Calu3 (cell line): ENCODE measurements at regions not wholly inside any gene's neighbourhood (a gene's known extent, or its start where the extent isn't known, plus 50 kb on each side); places are given as distances from the start of the nearest gene placed in this dataset.

Experiments
- BruUV-seq: library from RNA; stranded (reverse); fragments of 400-500 nt; replicated peaks from 2 replicates; lab custom pipeline; 2021; lab: Mats Ljungman, UMichigan
- CTCF ChIA-PET: fragments of 300-600 bp; sonication (Branson Sonifier 250); formaldehyde crosslinking; loops from one replicate; lab custom pipeline; 2022; ENCODE audit warnings: antibody characterized with exemption; lab: Charles Lee
- DNase-seq: peaks from one replicate; pipeline ENCODE4 v3.0.0; 2022
- H3K27ac Mint-ChIP-seq: one replicate; pipeline ENCODE4 v1.8.0; 2022; ENCODE audit warnings: mixed read lengths; ENCODE audit not compliant: unreplicated experiment
- H3K27me3 Mint-ChIP-seq: one replicate; pipeline ENCODE4 v1.8.0; 2022; ENCODE audit warnings: mixed read lengths; ENCODE audit not compliant: unreplicated experiment
- H3K36me3 Mint-ChIP-seq: one replicate; pipeline ENCODE4 v1.8.0; 2022; ENCODE audit warnings: mild to moderate bottlenecking, moderate library complexity, mixed read lengths; ENCODE audit not compliant: insufficient read depth, unreplicated experiment
- H3K4me1 Mint-ChIP-seq: one replicate; pipeline ENCODE4 v1.8.0; 2022; ENCODE audit warnings: mild to moderate bottlenecking, low read depth, mixed read lengths; ENCODE audit not compliant: unreplicated experiment
- H3K4me3 Mint-ChIP-seq: one replicate; pipeline ENCODE4 v1.8.0; 2022; ENCODE audit warnings: mild to moderate bottlenecking, low read depth, moderate library complexity, mixed read lengths; ENCODE audit not compliant: unreplicated experiment
- H3K9me3 Mint-ChIP-seq: one replicate; pipeline ENCODE4 v1.8.0; 2022; ENCODE audit warnings: low read depth, mixed read lengths; ENCODE audit not compliant: unreplicated experiment
- CTCF ChIP-seq: fragments of 200-600 bp; IDR thresholded peaks from one replicate; pipeline ENCODE4 v1.8.0; 2022; ENCODE audit warnings: antibody characterized with exemption; ENCODE audit not compliant: unreplicated experiment
- intact Hi-C: fragments of 100-400 bp; cut with micrococcal nuclease; formaldehyde crosslinking; loops from one replicate; pipeline ENCODE4 v1.10.0; 2022; ENCODE audit not compliant: unreplicated experiment

GRCh38 chr2:217555081-217555876 lies 447.5 kb downstream of the TNS1 start:
- Mint-ChIP-seq H3K27ac (no peak overlapping the region), H3K4me3 (no peak overlapping the region), H3K4me1 (no peaks in the 10 kb centered on the region), H3K9me3 (peaks cover 3% of the 10 kb centered on the region), H3K36me3 (no peaks in the 10 kb centered on the region), H3K27me3 (peaks cover 58% of the 10 kb centered on the region)
- DNase-seq: no peak
- intact Hi-C loops: no loop called here
- CTCF ChIA-PET: no interaction called here
- no peak for TF ChIP-seq CTCF
- no TSS peak for BruUV-seq

- no peaks in the 10 kb centered on the region for H3K4me1 Mint-ChIP-seq
- CTCF ChIA-PET: no interaction called here
- H3K9me3 Mint-ChIP-seq: peaks cover 3% of the 10 kb centered on the region
- H3K4me3 Mint-ChIP-seq: no peak overlapping the region
- no peaks in the 10 kb centered on the region for H3K36me3 Mint-ChIP-seq
- no peak overlapping the region for H3K27ac Mint-ChIP-seq
- no peak for TF ChIP-seq CTCF
- no TSS peak for BruUV-seq
- no peak for DNase-seq
- peaks cover 42% of the 10 kb centered on the region for H3K27me3 Mint-ChIP-seq
- intact Hi-C loops: no loop called here
Observed at GRCh38 chr2:217553679-217554078, 449.1 kb downstream of the TNS1 start.

GRCh38 chr2:217553202-217553601 lies 449.6 kb downstream of the TNS1 start:
- Mint-ChIP-seq H3K4me1 (no peaks in the 10 kb centered on the region), H3K4me3 (no peak overlapping the region), H3K27me3 (peaks cover 38% of the 10 kb centered on the region), H3K27ac (no peak overlapping the region), H3K36me3 (no peaks in the 10 kb centered on the region), H3K9me3 (peaks cover 3% of the 10 kb centered on the region)
- intact Hi-C loops: no loop called here
- no peak for TF ChIP-seq CTCF
- no peak for DNase-seq
- CTCF ChIA-PET: interaction anchor here (0.6 kb wide), 1 partner anchor 39 kb away, joined by 3 read pairs; no protein-coding TSS in a partner anchor
- no TSS peak for BruUV-seq

- intact Hi-C loops: no loop called here
- no peaks in the 10 kb centered on the region for H3K4me1 Mint-ChIP-seq
- peaks cover 3% of the 10 kb centered on the region for H3K9me3 Mint-ChIP-seq
- BruUV-seq: no TSS peak
- no peak overlapping the region for H3K27ac Mint-ChIP-seq
- no peaks in the 10 kb centered on the region for H3K36me3 Mint-ChIP-seq
- TF ChIP-seq CTCF: no peak
- DNase-seq: no peak
- CTCF ChIA-PET: no interaction called here
- peaks cover 26% of the 10 kb centered on the region for H3K27me3 Mint-ChIP-seq
- no peak overlapping the region for H3K4me3 Mint-ChIP-seq
Observed at GRCh38 chr2:217552081-217552480, 450.7 kb downstream of the TNS1 start.
